ENCODE measurements at regions not wholly inside any gene's neighbourhood (a gene's known extent, or its start where the extent isn't known, plus 50 kb on each side); places are given as distances from the start of the nearest gene placed in this dataset.

GRCh38 chr2:136217996-136218395 is 100.0 kb upstream of the CXCR4 start:
- Histone ChIP-seq H3K9ac (ENCODE audit: insufficient read depth in 1 of 2, low read depth in 2 of 2, low read length in 2 of 2) (no peak overlapping the region), H4K20me1 (replicated peaks; ENCODE audit: control insufficient read depth, insufficient read depth, low read length) (no peaks in the 10 kb centered on the region), H3K27me3 (ENCODE audit: control insufficient read depth in 2 of 2, insufficient read depth in 2 of 2, low read length in 2 of 2) (no peaks in the 10 kb centered on the region; a peak in 1 of 5 replicates), H3K9me3 (replicated peaks; ENCODE audit: control insufficient read depth, insufficient read depth, low read depth, low read length) (no peaks in the 10 kb centered on the region; the same call in 1 of the 2 replicates), H3K9me1 (ENCODE audit: control insufficient read depth, insufficient read depth, low read length) (no peaks in the 10 kb centered on the region), H3K4me1 (replicated peaks in 1 of 2; ENCODE audit: control insufficient read depth in 2 of 2, insufficient read depth in 2 of 2, low read length in 2 of 2) (no peaks in the 10 kb centered on the region), H2AFZ (ENCODE audit: low read depth, low read length) (no peak overlapping the region), H3K36me3 (ENCODE audit: control insufficient read depth, insufficient read depth, low read length) (no peaks in the 10 kb centered on the region), H3K27ac (ENCODE audit: extremely low read depth, low read depth, low read length) (no peak overlapping the region), H3K4me2 (ENCODE audit: insufficient read depth, low read length) (no peak overlapping the region), H3K4me3 (no peak overlapping the region), H3K79me2 (ENCODE audit: control insufficient read depth, insufficient read depth, low read length) (no peaks in the 10 kb centered on the region)
- no peak for TF ChIP-seq SIN3A (IDR thresholded peaks at IDR 0.05; ENCODE audit: borderline replicate concordance in 2 of 2, control insufficient read depth in 1 of 2, low read depth in 2 of 2, low read length in 2 of 2)
- no peak for TF ChIP-seq RB1 (IDR thresholded peaks at IDR 0.05; ENCODE audit: low read depth)
- TF ChIP-seq NFATC3 (IDR thresholded peaks at IDR 0.05), result no peak
- no peak for ATAC-seq
- no peak for DNase-seq (ENCODE audit: extremely low read depth in 1 of 4, low spot score in 3 of 4)
- intact Hi-C loops (cut with micrococcal nuclease) (no loop called here), in situ Hi-C loops (cut with MboI) (no loop called here)
- BruUV-seq (replicated peaks), result no TSS peak
- FAIRE-seq, result no peak
- CTCF ChIA-PET (ENCODE audit: low intra/inter-chr PET ratio), result no interaction called here
- WGBS (ENCODE audit: insufficient coverage, low coverage, missing lambda C conversion rate), result 0% methylated on average over 3 of the region's 3 CpGs
- POLR2A ChIA-PET, result no interaction called here

GRCh38 chr2:136215908-136216472 is 98.0 kb upstream of the CXCR4 start:
- H2AFZ ChIP-seq (ENCODE audit: low read depth, low read length), result no peak overlapping the region
- no TSS peak for BruUV-seq (replicated peaks)
- no peak overlapping the region for H3K4me2 ChIP-seq (ENCODE audit: insufficient read depth, low read length)
- no peaks in the 10 kb centered on the region; the same call in 1 of the 2 replicates for H3K9me3 ChIP-seq (replicated peaks; ENCODE audit: control insufficient read depth, insufficient read depth, low read depth, low read length)
- no peaks in the 10 kb centered on the region for H4K20me1 ChIP-seq (replicated peaks; ENCODE audit: control insufficient read depth, insufficient read depth, low read length)
- in situ Hi-C loops (cut with MboI), result no loop called here
- no peak for FAIRE-seq
- H3K4me3 ChIP-seq, result no peak overlapping the region
- ChIA-PET CTCF (ENCODE audit: low intra/inter-chr PET ratio) (no interaction called here), POLR2A (interaction anchor here (0.7 kb wide), 1 partner anchor 970 kb away, joined by 3 read pairs; no protein-coding TSS in a partner anchor)
- no peaks in the 10 kb centered on the region for H3K4me1 ChIP-seq (replicated peaks in 1 of 2; ENCODE audit: control insufficient read depth in 2 of 2, insufficient read depth in 2 of 2, low read length in 2 of 2)
- no peaks in the 10 kb centered on the region; a peak in 1 of 5 replicates for H3K27me3 ChIP-seq (ENCODE audit: control insufficient read depth in 2 of 2, insufficient read depth in 2 of 2, low read length in 2 of 2)
- WGBS (ENCODE audit: insufficient coverage, low coverage, missing lambda C conversion rate), result 0% methylated on average over 5 of the region's 5 CpGs
- intact Hi-C loops (cut with micrococcal nuclease), result no loop called here
- no peak overlapping the region for H3K27ac ChIP-seq (ENCODE audit: extremely low read depth, low read depth, low read length)
- no peaks in the 10 kb centered on the region for H3K36me3 ChIP-seq (ENCODE audit: control insufficient read depth, insufficient read depth, low read length)
- DNase-seq (ENCODE audit: extremely low read depth in 1 of 4, low spot score in 3 of 4), result no peak
- H3K9ac ChIP-seq (ENCODE audit: insufficient read depth in 1 of 2, low read depth in 2 of 2, low read length in 2 of 2), result no peak overlapping the region
- H3K9me1 ChIP-seq (ENCODE audit: control insufficient read depth, insufficient read depth, low read length), result no peaks in the 10 kb centered on the region
- no peak for ATAC-seq
- no peak for TF ChIP-seq ZNF217 (CRISPR knock-in tag; IDR thresholded peaks at IDR 0.05)
- no peak for TF ChIP-seq SRSF9 (IDR thresholded peaks at IDR 0.05; ENCODE audit: borderline replicate concordance, low read depth, low read length)
- no peak for TF ChIP-seq THAP12 (CRISPR knock-in tag; IDR thresholded peaks at IDR 0.05)
- no peak for TF ChIP-seq SNRNP70 (optimal IDR thresholded peaks at IDR 0.05; ENCODE audit: low read depth, low read length)
- TF ChIP-seq ESRRA (IDR thresholded peaks at IDR 0.05; ENCODE audit: borderline replicate concordance, low read depth), result peak; percentile 77; the same call in 1 of the 2 replicates
- no peak for TF ChIP-seq ATF1 (CRISPR knock-in tag; IDR thresholded peaks at IDR 0.05)
- TF ChIP-seq ATF1 (tag; IDR thresholded peaks at IDR 0.05), result no peak
- no peaks in the 10 kb centered on the region for H3K79me2 ChIP-seq (ENCODE audit: control insufficient read depth, insufficient read depth, low read length)
